NB4 (cell line): ENCODE measurements at regions not wholly inside any gene's neighbourhood (a gene's known extent, or its start where the extent isn't known, plus 50 kb on each side); places are given as distances from the start of the nearest gene placed in this dataset.

Source experiments
- DNase-seq: peaks from one replicate; pipeline ENCODE4 v3.0.0; 2010; ENCODE audit warnings: low read depth
- H3K4me3 ChIP-seq: one replicate; pipeline ENCODE4 v1.5.1; 2011; ENCODE audit warnings: mild to moderate bottlenecking, low read depth, low read length, moderate library complexity
- CTCF ChIP-seq: IDR thresholded peaks from one replicate; pipeline ENCODE4 v1.5.1; 2012; ENCODE audit warnings: low read depth, low read length
- MAX ChIP-seq: IDR thresholded peaks from 2 replicates; pipeline ENCODE4 v1.6.1; 2011; ENCODE audit warnings: low read depth, low read length
- MYC ChIP-seq: IDR thresholded peaks from 2 replicates; pipeline ENCODE4 v1.6.1; 2011; ENCODE audit warnings: low read depth, low read length
- POLR2A ChIP-seq: IDR thresholded peaks from 2 replicates; pipeline ENCODE4 v1.6.1; 2011; ENCODE audit warnings: mild to moderate bottlenecking; ENCODE audit not compliant: insufficient read length; ENCODE audit errors: extremely low read depth

GRCh38 chr14:61927520-61927919 lies 165.3 kb downstream of the SNAPC1 start:
- H3K4me3 ChIP-seq, result no peak overlapping the region
- no peak for DNase-seq

GRCh38 chr14:61928300-61928699 lies 166.1 kb downstream of the SNAPC1 start:
- H3K4me3 ChIP-seq, result no peak overlapping the region
- no peak for DNase-seq
- TF ChIP-seq MYC (no peak), CTCF (no peak)

More at GRCh38 chr14:61927520-61927919, 165.3 kb downstream of the SNAPC1 start:
- TF ChIP-seq POLR2A, result no peak
- TF ChIP-seq MYC, result no peak
- TF ChIP-seq MAX, result no peak
- TF ChIP-seq CTCF, result no peak

GRCh38 chr14:61928701-61929100 lies 166.5 kb downstream of the SNAPC1 start:
- no peak for DNase-seq
- TF ChIP-seq POLR2A (no peak), MYC (no peak), CTCF (no peak), MAX (no peak)
- no peak overlapping the region for H3K4me3 ChIP-seq

GRCh38 chr14:61929651-61930050 lies 167.4 kb downstream of the SNAPC1 start:
- TF ChIP-seq MAX, result no peak
- TF ChIP-seq CTCF, result no peak
- TF ChIP-seq POLR2A, result no peak
- TF ChIP-seq MYC, result no peak
- H3K4me3 ChIP-seq, result no peak overlapping the region
- no peak for DNase-seq

GRCh38 chr14:61930101-61930857 lies 168.1 kb downstream of the SNAPC1 start:
- TF ChIP-seq MAX, result no peak
- TF ChIP-seq CTCF, result no peak
- no peak for TF ChIP-seq MYC
- no peak for TF ChIP-seq POLR2A
- H3K4me3 ChIP-seq, result no peak overlapping the region
- DNase-seq, result no peak
